Heart left ventricle (tissue), 13 donors: ENCODE measurements at regions not wholly inside any gene's neighbourhood (a gene's known extent, or its start where the extent isn't known, plus 50 kb on each side); places are given as distances from the start of the nearest gene placed in this dataset.
"Not testable (repeated sequence)": the region's sequence is repeated elsewhere in the genome, so short reads cannot be mapped to it uniquely, and the experiment has no call there.

Experiments
- CTCF ChIP-seq, 12 donors: fragments of 200-600 bp; sonication (generic) in 4 of 12; IDR thresholded peaks; one replicate each; pipeline versions ENCODE4 v1.5.0 to v1.8.0; 2018 to 2022; ENCODE audit warnings: antibody characterized with exemption in 12 of 12, mild to moderate bottlenecking in 5 of 12
- POLR2A ChIP-seq, 2 donors: fragments of 450-650 bp; IDR thresholded peaks; one replicate each; pipeline ENCODE4 v1.6.1; 2017; ENCODE audit warnings: antibody characterized with exemption in 2 of 2, mild to moderate bottlenecking in 2 of 2, moderate library complexity in 2 of 2
- donor health status: ischemic (EF 13 %, LVEDD 7.1; RV severe dilation, severe dysfunction).
- donor health status: DM: no; HTN: yes; CAD: no.
- donor health status: DM: no; HTN: no; CAD: no.
- donor health status: ischemic (EF 25% LVEDD 6.9; RV normal size, moderate dysfunction).
- donor health status: ischemic (EF 25% LVEDD 5.7; RV mildly dilated, moderate dysfunction).
- donor health status: ischemic (EF 35%, LVEDD 5.7; RV mildly dilated, moderate dysfunction).
- donor health status: nonischemic (EF 11% LVEDD 7.7; RV severe dilation, severe dysfunction).
- donor health status: DM: yes; HTN: yes; CAD: no.
- donor health status: PGD.
- donor health status: ischemic (EF 29% LVEDD 5.4; RV normal size, mild dysfunction).
- donor health status: nonischemic (EF 23%, LVEDD 6.1; RV moderate dilation, normal function).

- TF ChIP-seq CTCF, POLR2A (IDR thresholded peaks at IDR 0.05): not testable (repeated sequence)
These were observed 63.1 kb upstream of the LHFPL2 start for GRCh38 chr5:78711670-78712069.
